AG10803 (cell line): ENCODE measurements at regions not wholly inside any gene's neighbourhood (a gene's known extent, or its start where the extent isn't known, plus 50 kb on each side); places are given as distances from the start of the nearest gene placed in this dataset.

Experiments
- DNase-seq: peaks from one replicate; pipeline ENCODE4 v3.0.0; 2010; ENCODE audit warnings: low read depth
- H3K4me3 ChIP-seq: 2 replicates; pipeline ENCODE4 v1.5.1; 2011; ENCODE audit warnings: mild to moderate bottlenecking, low read length, control low read depth
- CTCF ChIP-seq: conservative IDR thresholded peaks from 2 replicates; pipeline ENCODE4 v1.5.1; 2011; ENCODE audit warnings: mild to moderate bottlenecking, low read length, control low read depth, inconsistent platforms

GRCh38 chr1:187146388-187146787 is 317.6 kb downstream of the PLA2G4A start:
- TF ChIP-seq CTCF: no peak
- DNase-seq: no peak
- H3K4me3 ChIP-seq: no peak overlapping the region

- no peak overlapping the region for H3K4me3 ChIP-seq
- TF ChIP-seq CTCF: no peak
- no peak for DNase-seq
Observed at GRCh38 chr1:187151555-187151954, 322.8 kb downstream of the PLA2G4A start.

- no peak overlapping the region for H3K4me3 ChIP-seq
- no peak for TF ChIP-seq CTCF
- DNase-seq: no peak
Observed at GRCh38 chr1:187153047-187153446, 324.3 kb downstream of the PLA2G4A start.

- H3K4me3 ChIP-seq: no peak overlapping the region
- DNase-seq: no peak
- no peak for TF ChIP-seq CTCF
Observed at GRCh38 chr1:187157115-187157514, 328.4 kb downstream of the PLA2G4A start.

- no peak for DNase-seq
- H3K4me3 ChIP-seq: no peak overlapping the region
- no peak for TF ChIP-seq CTCF
Observed at GRCh38 chr1:187157552-187157951, 328.8 kb downstream of the PLA2G4A start.

GRCh38 chr1:187167555-187167954 is 338.8 kb downstream of the PLA2G4A start:
- no peak overlapping the region for H3K4me3 ChIP-seq
- no peak for DNase-seq
- TF ChIP-seq CTCF: no peak

- H3K4me3 ChIP-seq: no peak overlapping the region
- no peak for TF ChIP-seq CTCF
- DNase-seq: no peak
Observed at GRCh38 chr1:187168297-187168696, 339.5 kb downstream of the PLA2G4A start.
